HepG2 (cell line): ENCODE measurements at regions not wholly inside any gene's neighbourhood (a gene's known extent, or its start where the extent isn't known, plus 50 kb on each side); places are given as distances from the start of the nearest gene placed in this dataset.

Source experiments
- ATAC-seq: fragments of 200-7000 bp; cut with Tn5 transposase; 3 replicates; pipeline ENCODE4 v1.9.1; 2020; ENCODE audit warnings: mild to moderate bottlenecking, moderate library complexity
- BruUV-seq: library from RNA; stranded (reverse); fragments of 400-500 nt; replicated peaks from 2 replicates; lab custom pipeline; 2021; lab: Mats Ljungman, UMichigan
- CTCF ChIA-PET: fragments of 300-600 bp; formaldehyde crosslinking; extraction: SDS; loops from one replicate; lab custom pipeline; 2021; ENCODE audit warnings: low total read pairs, inconsistent platforms, low intra/inter-chr PET ratio; lab: Yijun Ruan, JAX
- POLR2A ChIA-PET: fragments of 350-600 bp; sonication (Branson Sonifier 250); formaldehyde crosslinking; loops from one replicate; lab custom pipeline; 2020; ENCODE audit warnings: antibody characterized with exemption, inconsistent platforms; lab: Yijun Ruan, JAX
- DNase-seq: peaks from one replicate; pipeline ENCODE4 v3.0.0-alpha.2; 2015; ENCODE audit warnings: low spot score
- FAIRE-seq: peaks from 3 replicates; lab custom pipeline; 2011; peaks lifted over from hg19 to GRCh38; lab: Jason Lieb, UNC
- H2AFZ ChIP-seq: one replicate; pipeline ENCODE4 v1.6.1; 2011; ENCODE audit warnings: low read length, inconsistent platforms
- H3K27ac ChIP-seq: fragments of 300-600 bp; 3 replicates; pipeline ENCODE4 v1.8.0; 2011; ENCODE audit warnings: mixed run types, mild to moderate bottlenecking, mixed read lengths, low read length, inconsistent platforms; ENCODE audit not compliant: insufficient read depth; ENCODE audit errors: extremely low read length
- H3K27me3 ChIP-seq, 2 experiments: fragments of 200-600 bp in 1 of 2; 2 replicates in 1 of 2; 3 replicates in 1 of 2; pipeline versions ENCODE4 v1.6.0 to v1.8.0; 2011; ENCODE audit warnings: low read length in 2 of 2, mild to moderate bottlenecking in 2 of 2, moderate library complexity in 2 of 2, inconsistent platforms in 1 of 2; ENCODE audit not compliant: insufficient read depth in 2 of 2, control insufficient read depth in 1 of 2
- H3K36me3 ChIP-seq, 2 experiments: fragments of 200-600 bp in 1 of 2; replicated peaks in 1 of 2; 2 replicates in 1 of 2; 3 replicates in 1 of 2; pipeline versions ENCODE4 v1.5.1 to v1.8.0; 2011; ENCODE audit warnings: low read length in 2 of 2, inconsistent platforms in 1 of 2; ENCODE audit not compliant: insufficient read depth in 2 of 2, control insufficient read depth in 1 of 2
- H3K4me1 ChIP-seq: 2 replicates; pipeline ENCODE4 v1.5.1; 2012; ENCODE audit warnings: low read length, inconsistent platforms; ENCODE audit not compliant: insufficient read depth
- H3K4me2 ChIP-seq: 2 replicates; pipeline ENCODE4 v1.6.0; 2011; ENCODE audit warnings: low read depth, low read length, inconsistent platforms
- H3K4me3 ChIP-seq, 3 experiments: fragments of 200-600 bp in 1 of 3; sonication (generic), shearing (Covaris generic) in 1 of 3; replicated peaks in 1 of 3; 2 replicates each; pipeline ENCODE4 v1.5.1; 2011 to 2016; ENCODE audit warnings: low read length in 3 of 3, inconsistent platforms in 2 of 3, low read depth in 2 of 3, mild to moderate bottlenecking in 2 of 3, control low read depth in 1 of 3, mixed read lengths in 1 of 3; ENCODE audit not compliant: insufficient read depth in 1 of 3
- H3K79me2 ChIP-seq: one replicate; pipeline ENCODE4 v1.6.1; 2011; ENCODE audit warnings: low read length, inconsistent platforms; ENCODE audit not compliant: insufficient read depth
- H3K9ac ChIP-seq: 2 replicates; pipeline ENCODE4 v1.6.0; 2011; ENCODE audit warnings: mild to moderate bottlenecking, low read depth, low read length, inconsistent platforms; ENCODE audit not compliant: insufficient read depth
- H3K9me3 ChIP-seq: 2 replicates; pipeline ENCODE4 v1.5.1; 2012; ENCODE audit warnings: mild to moderate bottlenecking, low read length
- H4K20me1 ChIP-seq: 2 replicates; pipeline ENCODE4 v1.6.0; 2011; ENCODE audit warnings: inconsistent platforms, mild to moderate bottlenecking, low read length, moderate library complexity; ENCODE audit not compliant: insufficient read depth
- ARID2 ChIP-seq: sonication (generic); formaldehyde crosslinking; IDR thresholded peaks from 2 replicates; pipeline ENCODE4 v1.8.1; 2022; ENCODE audit warnings: mild to moderate bottlenecking, missing genetic modification reagents, borderline replicate concordance
- GTF2F1 ChIP-seq: fragments of 150-350 bp; IDR thresholded peaks from 2 replicates; pipeline ENCODE4 v1.6.1; 2014; ENCODE audit warnings: low read length
- ISL2 ChIP-seq: sonication (generic); formaldehyde crosslinking; IDR thresholded peaks from 2 replicates; pipeline ENCODE4 v1.5.0; 2020; ENCODE audit warnings: missing genetic modification reagents
- ISX ChIP-seq: sonication (generic); formaldehyde crosslinking; conservative IDR thresholded peaks from 2 replicates; pipeline ENCODE4 v1.5.0; 2020; ENCODE audit warnings: missing genetic modification reagents
- NFATC3 ChIP-seq: sonication (generic); formaldehyde crosslinking; IDR thresholded peaks from 2 replicates; pipeline ENCODE4 v1.5.1; 2020; ENCODE audit warnings: mild to moderate bottlenecking, missing genetic modification reagents
- PLRG1 ChIP-seq: fragments of 450-650 bp; conservative IDR thresholded peaks from 2 replicates; pipeline ENCODE4 v1.6.1; 2016
- ZFP36 ChIP-seq: fragments of 150-350 bp; IDR thresholded peaks from 2 replicates; pipeline ENCODE4 v1.6.1; 2018; ENCODE audit warnings: borderline replicate concordance, low read length, low read depth; ENCODE audit not compliant: partially characterized antibody
- ZNF562 ChIP-seq: sonication (generic); formaldehyde crosslinking; IDR thresholded peaks from 2 replicates; pipeline ENCODE4 v1.8.0; 2022; ENCODE audit warnings: missing genetic modification reagents, borderline replicate concordance
- ZNF563 ChIP-seq: sonication (generic); formaldehyde crosslinking; IDR thresholded peaks from 2 replicates; pipeline ENCODE4 v1.8.0; 2022; ENCODE audit warnings: mild to moderate bottlenecking, moderate library complexity, missing genetic modification reagents
- ZNF761 ChIP-seq: sonication (generic); formaldehyde crosslinking; conservative IDR thresholded peaks from 2 replicates; pipeline ENCODE4 v1.4.0; 2020; ENCODE audit warnings: mild to moderate bottlenecking, missing genetic modification reagents
- ZNF788 ChIP-seq: sonication (generic); formaldehyde crosslinking; IDR thresholded peaks from 2 replicates; pipeline ENCODE4 v1.5.0; 2020; ENCODE audit warnings: mild to moderate bottlenecking, missing genetic modification reagents, borderline replicate concordance
- WGBS: methylation state at CpG from one replicate; pipeline ENCODE4 v1.1.6; 2017; ENCODE audit warnings: low lambda C conversion rate; 5-methylcytosine and 5-hydroxymethylcytosine counted together
- in situ Hi-C: cut with HindIII; loops from 2 replicates; pipeline ENCODE4 v1.10.0; 2017; ENCODE audit warnings: low pct_unique_long_range_greater_than_20kb; ENCODE audit not compliant: extremely low pct_ligation_motif_present
- intact Hi-C: fragments of 100-400 bp; cut with micrococcal nuclease; formaldehyde crosslinking; loops from one replicate; pipeline ENCODE4 v1.10.0; 2022; ENCODE audit not compliant: unreplicated experiment
- TF ChIP-seq, protein P1 (sequence below): sonication (generic); formaldehyde crosslinking; IDR thresholded peaks from 2 replicates; pipeline ENCODE4 v1.4.0; 2020; ENCODE audit warnings: missing genetic modification reagents, borderline replicate concordance
- TF ChIP-seq, protein P2 (sequence below): IDR thresholded peaks from 2 replicates; pipeline ENCODE4 v1.6.1; 2012; ENCODE audit warnings: low read depth, low read length, improper control_type of control experiment
- TF ChIP-seq, protein P3 (sequence below): sonication (generic); formaldehyde crosslinking; IDR thresholded peaks from 2 replicates; pipeline ENCODE4 v1.8.0; 2022; ENCODE audit warnings: missing genetic modification reagents, mild to moderate bottlenecking, inconsistent platforms, borderline replicate concordance
- TF ChIP-seq, protein P4 (sequence below): sonication (generic); formaldehyde crosslinking; IDR thresholded peaks from 2 replicates; pipeline ENCODE4 v1.8.1; 2023; ENCODE audit warnings: mild to moderate bottlenecking, moderate library complexity, missing genetic modification reagents
- TF ChIP-seq, protein P5 (sequence below): sonication (generic); formaldehyde crosslinking; IDR thresholded peaks from 2 replicates; pipeline ENCODE4 v1.4.0; 2020; ENCODE audit warnings: missing genetic modification reagents

DNA sequence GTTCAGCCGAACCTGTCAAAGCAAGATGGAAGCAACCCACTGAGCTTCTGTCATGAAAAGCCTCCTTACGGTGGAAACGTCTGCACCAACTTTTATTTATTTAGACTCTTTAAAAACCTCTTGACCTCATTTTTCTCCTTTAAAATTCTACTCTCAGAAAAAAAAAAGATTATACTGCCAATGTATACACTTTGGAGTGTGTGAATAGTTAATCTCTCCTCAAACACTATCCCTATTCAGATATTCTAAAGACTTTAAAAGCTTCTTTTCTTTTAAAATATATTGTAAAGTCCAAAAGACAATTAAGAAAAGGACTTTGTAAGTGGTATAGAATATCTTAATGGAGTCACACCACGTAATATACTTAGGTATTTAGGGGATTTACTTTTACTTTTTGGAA, 335.2 kb upstream of the SEMA3D start:
- Histone ChIP-seq H3K4me1 (no peaks in the 10 kb centered on the region), H3K4me3 (no peak overlapping the region), H3K27ac (no peak overlapping the region), H3K27me3 (no peaks in the 10 kb centered on the region), H3K4me2 (no peak overlapping the region), H4K20me1 (no peaks in the 10 kb centered on the region), H3K9me3 (no peaks in the 10 kb centered on the region), H2AFZ (no peak overlapping the region), H3K36me3 (no peaks in the 10 kb centered on the region), H3K79me2 (no peaks in the 10 kb centered on the region), H3K9ac (no peak overlapping the region)
- in situ Hi-C loops = no loop called here
- 24% methylated on average over 4 of the region's 4 CpGs for WGBS
- ChIA-PET CTCF (no interaction called here), POLR2A (no interaction called here)
- FAIRE-seq (no peak), DNase-seq (no peak), ATAC-seq (no peak)
- BruUV-seq = no TSS peak
- intact Hi-C loops = no loop called here
- TF ChIP-seq ARID2 (CRISPR knock-in tag) (no peak), ZFP36 (no peak), ISL2 (CRISPR knock-in tag) (no peak), GTF2F1 (no peak), PLRG1 (no peak), ZNF562 (CRISPR knock-in tag) (no peak), NFATC3 (CRISPR knock-in tag) (no peak), ZNF563 (CRISPR knock-in tag) (no peak), ISX (no peak), ZNF788 (no peak), ZNF761 (CRISPR knock-in tag) (no peak)
- TF ChIP-seq, protein P1, sequence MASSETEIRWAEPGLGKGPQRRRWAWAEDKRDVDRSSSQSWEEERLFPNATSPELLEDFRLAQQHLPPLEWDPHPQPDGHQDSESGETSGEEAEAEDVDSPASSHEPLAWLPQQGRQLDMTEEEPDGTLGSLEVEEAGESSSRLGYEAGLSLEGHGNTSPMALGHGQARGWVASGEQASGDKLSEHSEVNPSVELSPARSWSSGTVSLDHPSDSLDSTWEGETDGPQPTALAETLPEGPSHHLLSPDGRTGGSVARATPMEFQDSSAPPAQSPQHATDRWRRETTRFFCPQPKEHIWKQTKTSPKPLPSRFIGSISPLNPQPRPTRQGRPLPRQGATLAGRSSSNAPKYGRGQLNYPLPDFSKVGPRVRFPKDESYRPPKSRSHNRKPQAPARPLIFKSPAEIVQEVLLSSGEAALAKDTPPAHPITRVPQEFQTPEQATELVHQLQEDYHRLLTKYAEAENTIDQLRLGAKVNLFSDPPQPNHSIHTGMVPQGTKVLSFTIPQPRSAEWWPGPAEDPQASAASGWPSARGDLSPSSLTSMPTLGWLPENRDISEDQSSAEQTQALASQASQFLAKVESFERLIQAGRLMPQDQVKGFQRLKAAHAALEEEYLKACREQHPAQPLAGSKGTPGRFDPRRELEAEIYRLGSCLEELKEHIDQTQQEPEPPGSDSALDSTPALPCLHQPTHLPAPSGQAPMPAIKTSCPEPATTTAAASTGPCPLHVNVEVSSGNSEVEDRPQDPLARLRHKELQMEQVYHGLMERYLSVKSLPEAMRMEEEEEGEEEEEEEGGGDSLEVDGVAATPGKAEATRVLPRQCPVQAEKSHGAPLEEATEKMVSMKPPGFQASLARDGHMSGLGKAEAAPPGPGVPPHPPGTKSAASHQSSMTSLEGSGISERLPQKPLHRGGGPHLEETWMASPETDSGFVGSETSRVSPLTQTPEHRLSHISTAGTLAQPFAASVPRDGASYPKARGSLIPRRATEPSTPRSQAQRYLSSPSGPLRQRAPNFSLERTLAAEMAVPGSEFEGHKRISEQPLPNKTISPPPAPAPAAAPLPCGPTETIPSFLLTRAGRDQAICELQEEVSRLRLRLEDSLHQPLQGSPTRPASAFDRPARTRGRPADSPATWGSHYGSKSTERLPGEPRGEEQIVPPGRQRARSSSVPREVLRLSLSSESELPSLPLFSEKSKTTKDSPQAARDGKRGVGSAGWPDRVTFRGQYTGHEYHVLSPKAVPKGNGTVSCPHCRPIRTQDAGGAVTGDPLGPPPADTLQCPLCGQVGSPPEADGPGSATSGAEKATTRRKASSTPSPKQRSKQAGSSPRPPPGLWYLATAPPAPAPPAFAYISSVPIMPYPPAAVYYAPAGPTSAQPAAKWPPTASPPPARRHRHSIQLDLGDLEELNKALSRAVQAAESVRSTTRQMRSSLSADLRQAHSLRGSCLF (CRISPR knock-in tag) = no peak
- TF ChIP-seq, protein P2, sequence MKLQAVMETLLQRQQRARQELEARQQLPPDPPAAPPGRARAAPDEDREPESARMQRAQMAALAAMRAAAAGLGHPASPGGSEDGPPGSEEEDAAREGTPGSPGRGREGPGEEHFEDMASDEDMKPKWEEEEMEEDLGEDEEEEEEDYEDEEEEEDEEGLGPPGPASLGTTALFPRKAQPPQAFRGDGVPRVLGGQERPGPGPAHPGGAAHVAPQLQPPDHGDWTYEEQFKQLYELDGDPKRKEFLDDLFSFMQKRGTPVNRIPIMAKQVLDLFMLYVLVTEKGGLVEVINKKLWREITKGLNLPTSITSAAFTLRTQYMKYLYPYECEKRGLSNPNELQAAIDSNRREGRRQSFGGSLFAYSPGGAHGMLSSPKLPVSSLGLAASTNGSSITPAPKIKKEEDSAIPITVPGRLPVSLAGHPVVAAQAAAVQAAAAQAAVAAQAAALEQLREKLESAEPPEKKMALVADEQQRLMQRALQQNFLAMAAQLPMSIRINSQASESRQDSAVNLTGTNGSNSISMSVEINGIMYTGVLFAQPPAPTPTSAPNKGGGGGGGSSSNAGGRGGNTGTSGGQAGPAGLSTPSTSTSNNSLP = no peak
- TF ChIP-seq, protein P3, sequence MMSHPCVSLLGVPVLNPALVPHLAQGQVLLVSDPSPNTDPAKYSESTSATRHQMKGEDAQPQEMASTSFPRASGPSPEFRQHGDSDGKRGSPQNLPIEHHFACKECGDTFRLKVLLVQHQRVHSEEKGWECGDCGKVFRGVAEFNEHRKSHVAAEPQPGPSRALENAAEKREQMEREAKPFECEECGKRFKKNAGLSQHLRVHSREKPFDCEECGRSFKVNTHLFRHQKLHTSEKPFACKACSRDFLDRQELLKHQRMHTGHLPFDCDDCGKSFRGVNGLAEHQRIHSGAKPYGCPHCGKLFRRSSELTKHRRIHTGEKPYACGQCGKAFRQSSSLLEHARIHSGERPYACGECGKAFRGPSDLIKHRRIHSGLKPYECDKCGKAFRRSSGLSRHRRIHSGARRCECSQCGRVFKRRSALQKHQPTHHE (CRISPR knock-in tag) = no peak
- TF ChIP-seq, protein P4, sequence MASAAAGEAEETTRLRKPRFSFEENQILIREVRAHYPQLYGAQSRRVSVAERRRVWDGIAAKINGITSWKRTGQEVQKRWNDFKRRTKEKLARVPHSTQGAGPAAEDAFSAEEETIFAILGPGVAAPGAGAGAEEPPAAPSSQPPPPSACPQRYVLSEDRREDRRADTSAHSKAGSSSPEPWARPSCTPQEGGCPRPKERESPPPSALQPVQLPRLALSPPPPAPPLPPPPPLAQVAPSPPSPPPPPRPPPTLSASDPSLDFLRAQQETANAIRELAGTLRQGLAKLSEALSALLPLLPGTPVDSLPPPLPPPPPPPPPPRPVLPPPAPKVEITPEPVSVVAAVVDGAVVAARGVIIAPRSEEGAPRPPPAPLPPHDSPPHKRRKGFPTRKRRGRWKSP (CRISPR knock-in tag) = no peak
- TF ChIP-seq, protein P5, sequence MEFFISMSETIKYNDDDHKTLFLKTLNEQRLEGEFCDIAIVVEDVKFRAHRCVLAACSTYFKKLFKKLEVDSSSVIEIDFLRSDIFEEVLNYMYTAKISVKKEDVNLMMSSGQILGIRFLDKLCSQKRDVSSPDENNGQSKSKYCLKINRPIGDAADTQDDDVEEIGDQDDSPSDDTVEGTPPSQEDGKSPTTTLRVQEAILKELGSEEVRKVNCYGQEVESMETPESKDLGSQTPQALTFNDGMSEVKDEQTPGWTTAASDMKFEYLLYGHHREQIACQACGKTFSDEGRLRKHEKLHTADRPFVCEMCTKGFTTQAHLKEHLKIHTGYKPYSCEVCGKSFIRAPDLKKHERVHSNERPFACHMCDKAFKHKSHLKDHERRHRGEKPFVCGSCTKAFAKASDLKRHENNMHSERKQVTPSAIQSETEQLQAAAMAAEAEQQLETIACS (CRISPR knock-in tag) = no peak
